ENCODE measurements at regions not wholly inside any gene's neighbourhood (a gene's known extent, or its start where the extent isn't known, plus 50 kb on each side); places are given as distances from the start of the nearest gene placed in this dataset.

DNA sequence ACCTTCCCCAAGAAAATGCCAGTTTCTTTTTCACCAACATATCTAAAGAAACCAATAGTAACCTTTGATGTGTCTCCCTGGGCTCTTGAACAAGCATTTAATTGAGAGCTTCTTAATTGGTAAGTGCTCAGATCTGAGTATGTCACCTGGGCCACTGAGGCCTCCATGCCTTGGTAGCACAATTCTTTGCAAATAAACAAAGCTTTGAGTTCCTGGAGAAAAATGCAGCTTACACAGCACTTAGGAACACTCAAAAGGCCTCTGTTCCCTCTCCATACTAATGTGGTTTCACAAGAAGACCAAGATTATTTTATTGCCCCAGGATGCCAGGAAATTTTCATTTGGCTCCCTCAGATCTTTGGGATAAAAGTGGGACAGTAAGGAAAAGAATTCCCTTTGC, 217.6 kb upstream of the CEP162 start:
- TF ChIP-seq EZH2 (IDR thresholded peaks at IDR 0.05; ENCODE audit: borderline replicate concordance, low read length): no peak
- TF ChIP-seq, protein P1, sequence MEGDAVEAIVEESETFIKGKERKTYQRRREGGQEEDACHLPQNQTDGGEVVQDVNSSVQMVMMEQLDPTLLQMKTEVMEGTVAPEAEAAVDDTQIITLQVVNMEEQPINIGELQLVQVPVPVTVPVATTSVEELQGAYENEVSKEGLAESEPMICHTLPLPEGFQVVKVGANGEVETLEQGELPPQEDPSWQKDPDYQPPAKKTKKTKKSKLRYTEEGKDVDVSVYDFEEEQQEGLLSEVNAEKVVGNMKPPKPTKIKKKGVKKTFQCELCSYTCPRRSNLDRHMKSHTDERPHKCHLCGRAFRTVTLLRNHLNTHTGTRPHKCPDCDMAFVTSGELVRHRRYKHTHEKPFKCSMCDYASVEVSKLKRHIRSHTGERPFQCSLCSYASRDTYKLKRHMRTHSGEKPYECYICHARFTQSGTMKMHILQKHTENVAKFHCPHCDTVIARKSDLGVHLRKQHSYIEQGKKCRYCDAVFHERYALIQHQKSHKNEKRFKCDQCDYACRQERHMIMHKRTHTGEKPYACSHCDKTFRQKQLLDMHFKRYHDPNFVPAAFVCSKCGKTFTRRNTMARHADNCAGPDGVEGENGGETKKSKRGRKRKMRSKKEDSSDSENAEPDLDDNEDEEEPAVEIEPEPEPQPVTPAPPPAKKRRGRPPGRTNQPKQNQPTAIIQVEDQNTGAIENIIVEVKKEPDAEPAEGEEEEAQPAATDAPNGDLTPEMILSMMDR (conservative IDR thresholded peaks at IDR 0.05 in 1 of 2, IDR thresholded peaks at IDR 0.05 in 1 of 2; ENCODE audit: extremely low read depth in 1 of 2, insufficient read depth in 1 of 2, low read depth in 1 of 2, low read length in 2 of 2): no peak

Data from mammary epithelial cell (primary cell).